Activated CD4-positive, alpha-beta T cell treated with anti-CD3 and anti-CD28 coated beads, Interleukin-2, amount 10 ng/mL, durations not matched to agents 7 days and 5 days (primary cell): ENCODE measurements at regions not wholly inside any gene's neighbourhood (a gene's known extent, or its start where the extent isn't known, plus 50 kb on each side); places are given as distances from the start of the nearest gene placed in this dataset.
"Not testable (repeated sequence)": the region's sequence is repeated elsewhere in the genome, so short reads cannot be mapped to it uniquely, and the experiment has no call there.

Source experiments
- CTCF ChIA-PET: fragments of 350-600 bp; sonication (Branson Sonifier 250); formaldehyde crosslinking; loops from one replicate; lab custom pipeline; 2021; ENCODE audit warnings: antibody characterized with exemption; lab: Charles Lee
- POLR2A ChIA-PET: fragments of 350-600 bp; sonication (Branson Sonifier 250); formaldehyde crosslinking; loops from one replicate; lab custom pipeline; 2021; ENCODE audit warnings: antibody characterized with exemption; lab: Charles Lee
- DNase-seq: peaks from one replicate; pipeline ENCODE4 v3.0.0-alpha.2; 2020
- H3K27ac Mint-ChIP-seq: one replicate; pipeline ENCODE4 v1.8.0; 2021; ENCODE audit warnings: mild to moderate bottlenecking, moderate library complexity, mixed read lengths
- H3K27me3 Mint-ChIP-seq: one replicate; pipeline ENCODE4 v1.8.0; 2021; ENCODE audit warnings: mixed read lengths
- H3K36me3 Mint-ChIP-seq: one replicate; pipeline ENCODE4 v1.8.0; 2021; ENCODE audit warnings: low read depth, mixed read lengths
- H3K4me1 Mint-ChIP-seq: one replicate; pipeline ENCODE4 v1.8.0; 2021; ENCODE audit warnings: mixed read lengths
- H3K4me3 Mint-ChIP-seq: one replicate; pipeline ENCODE4 v1.8.0; 2021; ENCODE audit warnings: mild to moderate bottlenecking, moderate library complexity, mixed read lengths
- H3K9me3 Mint-ChIP-seq: one replicate; pipeline ENCODE4 v1.8.0; 2021; ENCODE audit warnings: mixed read lengths

GRCh38 chr7:6953138-6953797, 127.2 kb upstream of the CCZ1B start:
- H3K27me3 Mint-ChIP-seq, H3K27ac Mint-ChIP-seq, DNase-seq, POLR2A ChIA-PET, H3K4me3 Mint-ChIP-seq, H3K4me1 Mint-ChIP-seq, CTCF ChIA-PET, H3K9me3 Mint-ChIP-seq, H3K36me3 Mint-ChIP-seq: not testable (repeated sequence)

DNA sequence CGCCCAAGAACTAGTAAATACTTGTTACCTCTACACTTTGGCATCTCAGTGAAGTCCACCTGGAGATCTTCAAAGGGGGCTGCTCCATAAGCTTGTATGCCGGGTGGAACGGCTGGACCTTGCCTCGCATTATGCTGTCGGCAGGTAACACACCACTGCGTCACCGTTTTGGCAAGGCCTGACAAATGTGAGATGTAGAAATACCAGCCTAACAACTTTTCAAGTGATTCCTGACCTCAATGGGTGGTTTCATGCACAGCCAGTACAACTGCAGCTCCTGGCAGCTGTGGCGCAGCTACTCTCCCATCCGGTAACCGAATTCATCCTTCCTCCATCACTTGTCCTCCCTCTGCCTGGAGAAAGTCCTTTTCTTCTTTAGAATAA, 127.7 kb upstream of the CCZ1B start:
- H3K4me3 Mint-ChIP-seq, H3K36me3 Mint-ChIP-seq, H3K4me1 Mint-ChIP-seq, CTCF ChIA-PET, H3K27ac Mint-ChIP-seq, POLR2A ChIA-PET, DNase-seq, H3K27me3 Mint-ChIP-seq, H3K9me3 Mint-ChIP-seq: not testable (repeated sequence)

GRCh38 chr7:6955385-6955784, 129.3 kb upstream of the CCZ1B start:
- DNase-seq, H3K9me3 Mint-ChIP-seq, H3K4me3 Mint-ChIP-seq, H3K27ac Mint-ChIP-seq, H3K27me3 Mint-ChIP-seq, H3K4me1 Mint-ChIP-seq, CTCF ChIA-PET, H3K36me3 Mint-ChIP-seq, POLR2A ChIA-PET: not testable (repeated sequence)

DNA sequence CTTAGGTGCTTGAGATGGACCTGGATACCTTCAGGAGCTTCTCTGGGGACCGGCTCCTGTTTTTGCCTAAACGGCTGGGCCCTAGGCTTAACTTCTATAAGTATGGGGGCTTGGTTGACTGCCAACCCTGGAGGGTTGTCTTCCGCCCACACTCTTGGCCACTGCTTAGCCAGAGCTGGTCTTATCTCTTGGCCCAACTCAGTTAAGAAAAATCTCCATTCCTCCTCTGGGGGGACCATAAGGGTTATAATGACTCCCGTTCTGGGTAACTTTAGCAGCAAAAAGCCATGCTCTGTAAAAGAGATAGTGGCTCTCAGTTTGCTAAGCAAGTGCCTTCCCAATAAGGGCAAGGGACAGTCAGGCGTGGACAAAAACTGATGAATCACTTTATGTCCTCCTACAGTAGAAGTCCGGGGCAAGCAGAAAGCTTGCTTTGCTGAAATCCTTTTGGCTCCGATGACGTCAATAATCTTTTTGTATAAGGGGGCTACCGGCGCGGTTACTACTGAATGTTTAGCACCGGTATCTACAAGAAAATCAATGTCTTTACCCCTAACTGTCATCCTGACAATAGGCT, 130.0 kb upstream of the CCZ1B start:
- DNase-seq, H3K27me3 Mint-ChIP-seq, H3K36me3 Mint-ChIP-seq, POLR2A ChIA-PET, H3K4me1 Mint-ChIP-seq, H3K4me3 Mint-ChIP-seq, H3K9me3 Mint-ChIP-seq, CTCF ChIA-PET, H3K27ac Mint-ChIP-seq: not testable (repeated sequence)

GRCh38 chr7:6958371-6958770, 132.3 kb upstream of the CCZ1B start:
- CTCF ChIA-PET, H3K27ac Mint-ChIP-seq, POLR2A ChIA-PET, H3K9me3 Mint-ChIP-seq, H3K4me3 Mint-ChIP-seq, H3K4me1 Mint-ChIP-seq, DNase-seq, H3K27me3 Mint-ChIP-seq, H3K36me3 Mint-ChIP-seq: not testable (repeated sequence)

- H3K4me1 Mint-ChIP-seq, H3K27me3 Mint-ChIP-seq, H3K27ac Mint-ChIP-seq, DNase-seq, H3K9me3 Mint-ChIP-seq, CTCF ChIA-PET, POLR2A ChIA-PET, H3K36me3 Mint-ChIP-seq, H3K4me3 Mint-ChIP-seq: not testable (repeated sequence)
These were observed 133.9 kb upstream of the CCZ1B start for GRCh38 chr7:6959942-6960341.

DNA sequence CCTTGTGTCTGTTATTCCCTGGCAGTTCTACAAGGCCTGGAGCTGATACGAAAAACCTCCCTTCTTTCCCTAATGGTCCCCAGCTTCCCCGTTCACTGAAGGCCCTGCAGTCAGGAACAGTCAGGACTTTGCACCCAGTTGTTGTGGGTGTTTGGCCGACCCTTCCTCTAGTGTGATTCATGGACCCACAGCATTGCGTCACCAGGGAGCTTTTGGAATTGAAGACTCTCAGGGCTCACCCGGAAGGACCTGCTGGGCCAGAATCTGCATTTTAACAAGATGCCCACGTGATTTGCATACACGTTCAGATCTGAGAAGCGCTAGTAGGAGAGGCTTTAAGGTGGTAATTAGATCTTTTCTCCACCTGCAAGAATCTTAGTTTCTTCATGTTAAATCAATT, 136.8 kb upstream of the CCZ1B start:
- H3K4me1 Mint-ChIP-seq, CTCF ChIA-PET, POLR2A ChIA-PET: not testable (repeated sequence)

DNA sequence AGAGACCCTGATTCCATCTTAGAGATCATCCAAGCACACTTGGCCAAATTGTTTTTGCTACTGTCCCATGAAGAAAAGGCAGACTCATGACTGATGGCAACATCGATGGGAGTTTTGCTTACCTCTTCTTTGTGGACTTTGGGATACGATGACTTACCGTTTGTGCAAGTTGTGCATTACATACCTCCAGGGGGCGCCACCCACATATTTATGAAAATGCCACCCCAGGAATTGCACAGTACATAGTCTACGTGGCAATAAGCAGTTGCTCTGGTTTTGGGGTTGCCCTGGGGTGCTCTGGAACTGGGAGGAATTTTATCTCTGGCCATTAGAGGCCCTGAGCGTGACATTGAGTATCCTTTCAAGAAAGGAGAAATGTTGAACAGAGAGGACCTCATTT, 139.0 kb upstream of the CCZ1B start:
- H3K9me3 Mint-ChIP-seq, H3K27ac Mint-ChIP-seq, H3K36me3 Mint-ChIP-seq, CTCF ChIA-PET, H3K4me1 Mint-ChIP-seq, H3K27me3 Mint-ChIP-seq, H3K4me3 Mint-ChIP-seq, POLR2A ChIA-PET: not testable (repeated sequence)
- peak; percentile 76 for DNase-seq

More for the DNA sequence above, 136.8 kb upstream of the CCZ1B start:
- not testable (repeated sequence) for H3K27me3 Mint-ChIP-seq, H3K4me3 Mint-ChIP-seq, H3K36me3 Mint-ChIP-seq, DNase-seq, H3K9me3 Mint-ChIP-seq, H3K27ac Mint-ChIP-seq

DNA sequence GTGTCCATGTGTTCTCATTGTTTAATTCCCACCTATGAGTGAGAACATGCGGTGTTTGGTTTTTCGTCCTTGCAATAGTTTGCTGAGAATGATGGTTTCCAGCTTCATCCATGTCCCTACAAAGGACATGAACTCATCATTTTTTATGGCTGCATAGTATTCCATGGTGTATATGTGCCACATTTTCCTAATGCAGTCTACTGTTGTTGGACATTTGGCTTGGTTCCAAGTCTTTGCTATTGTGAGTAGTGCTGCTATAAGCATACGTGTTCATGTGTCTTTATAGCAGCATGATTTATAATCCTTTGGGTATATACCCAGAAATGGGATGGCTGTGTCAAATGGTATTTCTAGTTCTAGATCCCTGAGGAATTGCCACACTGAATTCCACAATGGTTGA, 144.1 kb upstream of the CCZ1B start:
- CTCF ChIA-PET, H3K4me1 Mint-ChIP-seq, H3K9me3 Mint-ChIP-seq, H3K4me3 Mint-ChIP-seq, POLR2A ChIA-PET, H3K27ac Mint-ChIP-seq, DNase-seq, H3K36me3 Mint-ChIP-seq, H3K27me3 Mint-ChIP-seq: not testable (repeated sequence)

DNA sequence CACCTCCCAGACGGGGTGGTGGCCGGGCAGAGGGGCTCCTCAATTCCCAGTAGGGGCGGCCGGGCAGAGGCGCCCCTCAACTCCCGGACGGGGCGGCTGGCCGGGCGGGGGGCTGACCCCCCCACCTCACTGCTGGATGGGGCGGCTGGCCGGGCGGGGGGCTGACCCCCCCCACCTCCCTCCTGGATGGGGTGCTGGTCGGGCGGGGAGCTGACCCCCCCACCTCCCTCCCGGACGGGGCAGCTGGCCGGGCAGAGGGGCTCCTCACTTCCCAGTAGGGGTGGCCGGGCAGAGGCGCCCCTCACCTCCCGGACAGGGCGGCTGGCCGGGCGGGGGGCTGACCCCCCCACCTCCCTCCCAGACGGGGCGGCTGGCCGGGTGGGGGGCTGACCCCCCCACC, 148.8 kb upstream of the CCZ1B start:
- H3K27ac Mint-ChIP-seq, H3K4me3 Mint-ChIP-seq, DNase-seq, H3K36me3 Mint-ChIP-seq, CTCF ChIA-PET, H3K9me3 Mint-ChIP-seq, H3K27me3 Mint-ChIP-seq, H3K4me1 Mint-ChIP-seq, POLR2A ChIA-PET: not testable (repeated sequence)

- H3K27ac Mint-ChIP-seq, H3K27me3 Mint-ChIP-seq, DNase-seq, H3K36me3 Mint-ChIP-seq, H3K4me3 Mint-ChIP-seq, H3K4me1 Mint-ChIP-seq, H3K9me3 Mint-ChIP-seq, POLR2A ChIA-PET, CTCF ChIA-PET: not testable (repeated sequence)
These were observed 149.3 kb upstream of the CCZ1B start for GRCh38 chr7:6975346-6975745.

DNA sequence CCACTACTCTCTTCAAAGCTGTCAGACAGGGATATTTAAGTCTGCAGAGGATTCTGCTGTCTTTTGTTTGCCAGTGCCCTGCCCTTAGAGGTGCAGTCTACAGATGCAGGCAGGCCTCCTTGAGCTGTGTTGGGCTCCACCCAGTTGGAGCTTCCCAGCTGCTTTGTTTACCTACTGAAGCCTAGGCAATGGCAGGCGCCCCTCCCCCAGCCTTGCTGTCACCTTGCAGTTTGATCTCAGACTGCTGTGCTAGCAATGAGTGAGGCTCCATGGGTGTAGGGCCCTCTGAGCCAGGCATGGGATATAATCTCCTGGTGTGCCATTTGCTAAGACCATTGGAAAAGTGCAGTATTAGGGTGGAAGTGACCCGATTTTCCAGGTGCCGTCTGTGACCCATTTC, 151.3 kb upstream of the CCZ1B start:
- H3K4me3 Mint-ChIP-seq, H3K27me3 Mint-ChIP-seq, H3K9me3 Mint-ChIP-seq, H3K4me1 Mint-ChIP-seq, DNase-seq, POLR2A ChIA-PET, H3K36me3 Mint-ChIP-seq, H3K27ac Mint-ChIP-seq: not testable (repeated sequence)
- CTCF ChIA-PET = interaction anchor here (1.1 kb wide), 1 partner anchor 103 kb away, joined by 3 read pairs; no protein-coding TSS in a partner anchor

GRCh38 chr7:6978326-6978725, 152.3 kb upstream of the CCZ1B start:
- H3K27ac Mint-ChIP-seq, H3K27me3 Mint-ChIP-seq, H3K9me3 Mint-ChIP-seq, H3K4me3 Mint-ChIP-seq, H3K4me1 Mint-ChIP-seq, H3K36me3 Mint-ChIP-seq, DNase-seq, POLR2A ChIA-PET, CTCF ChIA-PET: not testable (repeated sequence)

DNA sequence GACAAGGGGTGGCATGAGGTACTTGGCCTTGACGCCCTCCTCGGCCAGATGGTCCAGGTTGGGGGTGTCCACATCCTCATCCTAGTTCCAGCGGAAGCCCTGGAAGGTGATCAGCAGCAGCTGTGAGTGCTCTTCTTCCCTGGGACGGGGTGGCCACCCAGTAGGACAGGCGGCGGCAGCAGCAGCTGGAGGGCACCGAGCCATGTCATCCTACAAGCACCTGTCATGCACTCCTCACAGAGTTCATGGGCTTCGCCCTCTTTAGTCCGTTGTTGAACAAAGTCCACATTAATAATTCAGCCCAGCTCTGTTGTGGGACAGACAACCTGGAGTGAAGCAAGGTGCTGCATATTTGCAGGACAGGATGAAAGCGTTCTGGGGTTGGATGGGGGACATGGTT, 153.4 kb upstream of the CCZ1B start:
- H3K4me3 Mint-ChIP-seq, H3K36me3 Mint-ChIP-seq, DNase-seq, H3K27ac Mint-ChIP-seq, H3K4me1 Mint-ChIP-seq, POLR2A ChIA-PET, H3K9me3 Mint-ChIP-seq, H3K27me3 Mint-ChIP-seq, CTCF ChIA-PET: not testable (repeated sequence)
